Stimulated activated CD4-positive, alpha-beta T cell treated with anti-CD3 and anti-CD28 coated beads, Interleukin-15, amount 100 ng/mL, for 1 hour (primary cell): ENCODE measurements at regions not wholly inside any gene's neighbourhood (a gene's known extent, or its start where the extent isn't known, plus 50 kb on each side); places are given as distances from the start of the nearest gene placed in this dataset.

Source experiments
- DNase-seq, 2 donors: peaks; one replicate each; pipeline ENCODE4 v3.0.0-alpha.2; 2020; ENCODE audit warnings: low read depth in 1 of 2, low spot score in 1 of 2

DNA sequence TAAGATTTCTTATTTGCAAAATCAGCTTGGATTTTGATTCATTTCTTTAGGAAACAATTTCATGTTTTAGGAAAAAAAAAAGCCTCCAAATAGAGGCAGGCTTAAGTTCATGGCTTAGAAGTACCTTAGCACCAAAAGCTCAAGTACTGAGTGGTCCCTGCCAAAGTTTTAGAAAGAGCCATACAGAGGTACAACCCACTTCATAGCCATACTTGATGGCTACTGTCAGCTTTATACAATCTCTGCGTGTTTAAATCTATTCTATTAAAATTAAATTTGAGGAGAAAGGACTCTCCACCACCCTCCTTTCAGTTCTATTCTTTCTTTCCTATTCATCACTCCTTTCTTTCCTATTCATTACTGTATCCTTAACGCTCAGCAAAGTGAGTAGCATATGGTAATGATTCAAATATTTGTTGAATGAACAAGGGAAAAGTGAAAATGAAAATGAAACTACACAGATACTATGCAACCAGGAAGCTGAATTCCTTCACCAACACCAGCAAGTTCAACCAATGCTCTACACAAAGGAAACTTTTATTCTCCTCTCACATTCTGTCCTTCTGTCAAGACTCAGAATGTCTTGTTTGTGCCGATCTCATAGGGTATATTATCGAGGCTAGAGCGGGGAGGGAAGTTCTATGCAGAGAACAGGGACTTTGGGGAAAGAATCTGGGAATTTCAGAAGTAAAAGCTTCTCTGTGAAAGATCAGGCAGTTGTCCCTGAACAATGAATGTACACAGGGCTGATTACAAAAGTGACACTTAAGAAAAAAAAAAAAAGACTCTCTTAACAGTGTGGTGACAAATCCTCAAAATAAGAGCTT, 138.6 kb upstream of the SPEF2 start:
- no peak for DNase-seq

DNA sequence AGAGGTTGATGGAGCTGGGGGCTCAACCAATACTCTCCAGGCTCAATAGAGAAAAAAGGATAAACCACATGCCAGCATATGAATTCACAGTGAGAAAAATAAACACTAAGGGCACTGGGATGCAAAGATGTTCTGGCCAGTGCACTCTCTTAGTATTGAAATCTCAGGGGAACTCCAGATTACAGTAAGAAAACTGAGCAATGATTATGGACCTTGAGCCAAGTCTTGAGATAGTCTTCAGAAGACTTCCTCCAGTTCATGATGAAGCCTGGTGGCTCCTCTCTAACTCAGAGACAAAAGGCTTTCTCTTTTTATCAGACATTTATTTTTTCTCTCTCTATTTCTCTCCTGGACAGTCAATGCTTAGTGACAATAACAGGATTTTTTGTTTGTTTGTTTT, 139.8 kb upstream of the SPEF2 start:
- DNase-seq: no peak

DNA sequence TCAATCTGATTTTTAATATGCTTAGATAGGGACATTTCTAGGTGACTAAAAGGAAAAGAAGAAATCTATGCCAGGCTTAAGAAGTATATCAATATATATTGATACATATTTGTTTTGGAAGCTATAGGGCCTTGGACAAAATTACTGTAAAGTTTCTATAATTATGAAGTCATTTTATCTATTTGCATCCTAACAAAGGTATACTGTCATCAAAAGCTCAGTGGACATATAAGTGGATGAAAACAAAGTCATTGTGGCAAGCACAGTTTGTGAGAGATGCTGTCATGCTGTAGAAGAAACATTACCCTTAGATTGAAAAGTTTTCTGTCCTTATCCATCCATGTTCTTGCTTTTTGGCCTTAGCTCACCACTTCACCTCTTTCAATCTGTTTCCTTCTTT, 140.3 kb upstream of the SPEF2 start:
- DNase-seq: no peak

DNA sequence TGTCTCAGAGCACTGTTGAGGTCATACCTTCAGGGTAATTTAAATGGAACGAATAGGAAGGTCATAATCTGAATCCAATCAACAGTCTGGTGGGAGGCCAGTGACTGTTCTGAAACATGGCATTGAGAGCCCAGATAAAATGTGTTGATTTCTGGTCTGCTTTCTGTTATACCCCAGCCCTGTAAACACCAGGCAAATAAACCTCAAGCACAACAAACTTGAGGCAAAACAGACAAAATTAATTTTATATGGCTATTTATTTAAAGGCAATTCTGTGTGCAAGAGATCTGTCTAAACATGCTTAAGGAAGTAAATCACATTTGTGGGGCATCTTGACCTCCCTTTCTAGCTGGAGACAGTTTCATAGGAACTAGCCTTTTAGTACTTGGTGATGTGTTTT, 140.9 kb upstream of the SPEF2 start:
- no peak for DNase-seq

DNA sequence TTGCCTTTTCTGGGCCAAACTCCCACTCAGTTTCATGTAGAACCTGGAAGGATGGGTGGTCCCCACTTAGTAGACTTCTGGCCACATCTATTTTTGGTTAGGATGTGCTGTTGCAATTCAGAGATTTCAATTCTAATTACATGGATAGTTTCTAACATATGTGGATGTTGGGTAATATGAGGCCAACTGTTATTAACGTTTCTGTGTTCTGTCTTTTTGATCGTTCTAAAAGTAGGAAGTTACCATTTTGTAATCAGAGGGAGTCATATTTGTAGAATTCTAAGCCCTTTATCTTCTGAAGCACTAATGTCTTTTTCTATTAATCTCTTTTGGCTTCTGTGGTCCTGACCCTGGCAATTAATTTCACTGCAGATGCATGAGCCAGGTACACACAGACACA, 141.6 kb upstream of the SPEF2 start:
- no peak for DNase-seq

DNA sequence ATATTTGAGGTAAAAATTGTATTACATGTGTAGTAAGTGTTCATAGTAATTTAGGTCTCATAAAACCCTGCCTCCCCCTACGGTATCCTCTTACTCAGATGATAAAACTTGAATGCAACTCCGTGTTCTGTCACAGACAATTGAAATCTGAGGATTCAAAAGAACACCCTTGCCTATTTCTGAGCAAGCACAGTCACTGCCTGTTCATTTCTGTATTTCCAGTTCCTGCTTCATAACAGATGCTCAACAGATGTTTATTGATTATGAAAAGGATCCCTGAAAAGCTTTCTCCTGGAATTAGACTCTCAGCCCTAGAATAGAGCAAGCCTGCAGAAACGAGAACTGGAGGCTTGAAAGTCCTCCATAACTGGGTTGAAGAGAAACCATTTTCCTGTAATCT, 144.1 kb upstream of the SPEF2 start:
- no peak for DNase-seq

DNA sequence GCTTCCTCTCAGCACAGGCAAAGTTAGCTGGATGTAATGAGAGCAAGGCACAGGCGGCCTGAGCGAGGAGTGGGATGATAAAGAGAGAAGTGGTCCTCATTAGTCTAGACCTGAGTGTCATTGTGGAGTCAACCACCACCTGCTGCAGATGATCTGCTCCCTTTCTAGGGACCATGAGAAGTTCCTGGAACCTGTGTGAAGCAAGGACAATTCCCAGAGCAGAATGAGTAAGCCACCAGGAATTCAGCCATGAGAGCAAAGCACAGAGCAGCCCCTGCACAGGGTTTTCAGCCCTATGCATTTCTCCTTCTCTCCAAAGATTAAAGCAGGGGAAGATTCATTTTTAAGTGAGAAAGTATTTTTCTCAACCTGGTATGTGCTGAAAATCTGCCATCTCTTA, 146.8 kb upstream of the SPEF2 start:
- no peak for DNase-seq

DNA sequence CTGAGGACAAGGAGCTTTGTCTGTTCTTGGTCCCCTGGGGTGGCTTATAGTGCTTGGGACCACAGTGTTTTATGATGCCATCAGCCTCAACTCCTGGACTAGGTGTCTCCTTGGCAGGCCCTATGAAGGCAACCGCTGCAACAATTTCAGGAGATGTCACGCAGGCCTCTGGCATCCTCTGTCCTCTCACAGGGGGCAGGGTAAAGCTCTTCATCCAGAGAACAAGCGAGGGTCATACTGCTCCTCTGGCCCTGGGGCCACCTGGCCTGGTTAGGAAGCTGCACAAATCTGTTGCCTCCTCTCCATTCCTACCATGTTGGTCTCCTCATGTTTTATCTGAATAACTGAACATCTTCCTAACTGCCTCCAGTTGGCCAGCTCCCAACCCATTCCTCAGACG, 148.9 kb upstream of the SPEF2 start:
- DNase-seq: no peak

DNA sequence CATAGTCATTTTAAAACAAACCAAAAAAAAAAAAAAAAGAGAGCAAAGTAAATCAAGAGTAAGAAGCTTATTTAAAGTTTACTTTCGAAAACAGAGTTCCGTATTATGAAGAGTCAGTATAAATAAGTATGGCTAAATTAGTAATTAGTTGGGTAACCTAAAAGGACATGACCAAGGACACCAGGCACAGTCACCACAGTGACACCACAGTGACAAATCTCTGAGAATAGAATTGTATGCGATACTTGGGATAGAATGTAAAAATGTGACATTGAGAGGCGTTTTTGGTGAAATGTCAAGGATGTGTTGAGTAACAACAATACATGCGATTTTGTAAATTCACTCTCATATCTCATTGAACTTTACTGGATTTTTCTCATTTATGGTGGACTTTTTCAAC, 150.9 kb upstream of the SPEF2 start:
- no peak for DNase-seq

DNA sequence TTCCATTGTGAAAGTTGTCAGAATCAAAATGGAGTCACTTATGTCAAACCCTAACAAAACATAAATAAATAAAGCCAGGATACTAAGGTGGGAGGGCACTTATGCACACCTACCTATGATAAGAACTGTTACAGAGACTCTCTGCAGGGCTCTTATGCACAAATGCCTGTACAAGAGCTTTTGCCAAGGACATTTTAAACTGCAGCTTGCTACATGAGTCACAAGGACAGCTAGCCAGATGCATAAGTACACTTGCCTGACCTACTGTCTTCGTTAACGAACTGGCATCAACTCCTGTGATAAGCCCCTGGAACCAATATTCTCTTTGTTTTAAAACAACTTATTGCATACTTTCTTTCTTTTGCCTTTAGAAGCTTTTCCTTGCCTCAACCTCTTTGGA, 152.9 kb upstream of the SPEF2 start:
- DNase-seq: no peak

DNA sequence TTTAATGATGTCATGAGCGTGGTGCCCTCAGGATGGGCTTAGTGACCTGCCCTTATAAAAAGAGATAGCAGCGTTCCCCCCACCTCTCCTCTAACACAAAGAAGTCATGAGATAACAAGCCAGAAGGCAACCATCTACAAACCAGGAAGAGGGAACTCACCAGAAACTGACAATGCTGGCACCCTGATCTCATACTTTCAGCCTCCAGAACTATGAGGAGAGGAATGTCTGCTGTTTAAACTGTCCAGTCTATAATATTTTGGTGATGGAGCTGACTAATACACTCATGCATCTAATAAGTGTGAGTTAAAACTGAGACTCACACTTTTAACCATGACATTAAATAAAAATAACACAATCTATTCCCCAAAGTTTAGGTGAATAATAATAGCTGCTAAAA, 156.1 kb upstream of the SPEF2 start:
- DNase-seq: no peak

DNA sequence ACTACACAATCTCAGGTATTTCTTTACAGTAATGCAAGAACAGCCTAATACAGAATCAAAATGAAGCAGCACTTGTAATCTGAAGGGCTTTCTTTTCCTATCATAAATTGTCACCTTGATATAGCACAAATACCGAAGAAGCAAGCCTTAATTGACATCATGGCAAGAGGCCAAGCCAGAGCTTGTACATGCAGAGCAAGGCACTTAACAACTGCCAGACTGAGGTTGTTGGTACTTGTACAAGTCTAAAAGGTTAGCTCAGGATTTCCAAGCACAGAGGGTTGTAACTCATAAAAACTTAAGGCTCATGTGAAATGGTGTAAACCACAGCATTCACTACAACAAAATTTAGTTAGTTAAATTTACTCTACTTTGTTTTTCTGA, 158.8 kb upstream of the SPEF2 start:
- no peak for DNase-seq

DNA sequence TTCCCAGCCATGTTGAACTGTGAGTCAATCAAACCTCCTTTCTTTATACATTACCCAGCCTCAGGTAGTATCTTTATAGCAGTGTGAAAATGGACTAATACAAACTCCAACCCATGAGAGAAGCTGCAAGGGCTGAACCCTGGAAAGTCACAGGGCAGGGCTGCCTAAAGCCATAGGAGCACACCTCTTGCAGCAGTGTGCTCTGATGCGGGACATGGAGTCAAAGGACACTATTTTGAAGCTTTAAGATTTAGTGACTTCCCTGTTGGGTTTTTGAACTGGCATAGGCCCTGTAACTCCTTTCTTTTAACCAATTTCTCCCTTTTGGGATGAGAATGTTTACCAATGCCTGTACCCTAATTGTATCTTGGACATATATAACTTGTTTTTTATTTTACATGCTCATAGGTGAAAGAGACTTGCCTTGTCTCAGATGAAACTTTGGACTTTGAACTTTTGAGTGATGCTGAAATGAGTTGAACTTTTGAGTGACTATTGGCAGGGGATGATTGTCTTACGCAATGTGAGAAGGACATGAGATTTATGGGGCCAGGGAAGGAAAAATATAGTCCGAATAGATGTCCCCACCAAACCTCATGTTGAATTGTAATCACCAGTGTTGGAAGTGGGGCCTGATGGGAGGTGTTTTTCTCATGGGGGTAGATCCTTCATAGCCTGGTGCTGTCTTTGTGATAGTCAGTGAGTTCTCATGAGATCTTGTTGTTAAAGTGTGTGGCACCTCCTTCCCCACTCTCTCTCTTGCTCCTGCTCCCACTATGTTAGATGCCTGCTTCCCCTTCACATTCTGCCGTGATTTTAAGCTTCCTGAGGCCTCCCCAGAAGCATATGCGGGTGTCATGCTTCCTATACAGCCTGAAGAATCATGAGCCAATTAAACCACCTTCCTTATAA, 159.5 kb upstream of the SPEF2 start:
- DNase-seq: no peak

DNA sequence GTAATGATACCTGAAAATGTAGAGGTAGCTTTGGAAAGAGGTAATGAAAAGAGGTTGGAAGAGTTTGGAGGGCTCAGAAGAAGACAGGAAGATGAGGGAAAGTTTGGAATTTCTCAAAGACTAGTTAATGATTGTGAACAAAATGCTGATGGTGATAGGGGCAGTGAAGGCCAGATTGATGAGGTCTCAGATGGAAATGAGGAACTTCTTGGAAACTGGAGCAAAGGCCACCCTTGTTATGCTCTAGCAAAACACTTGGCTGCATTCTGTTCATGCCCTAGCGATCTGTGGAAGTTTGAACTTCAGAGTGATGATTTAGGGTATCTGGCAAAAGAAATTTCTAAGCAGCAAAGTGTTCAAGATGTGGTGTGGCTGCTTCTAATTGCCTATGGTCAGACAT, 161.2 kb upstream of the SPEF2 start:
- no peak for DNase-seq

DNA sequence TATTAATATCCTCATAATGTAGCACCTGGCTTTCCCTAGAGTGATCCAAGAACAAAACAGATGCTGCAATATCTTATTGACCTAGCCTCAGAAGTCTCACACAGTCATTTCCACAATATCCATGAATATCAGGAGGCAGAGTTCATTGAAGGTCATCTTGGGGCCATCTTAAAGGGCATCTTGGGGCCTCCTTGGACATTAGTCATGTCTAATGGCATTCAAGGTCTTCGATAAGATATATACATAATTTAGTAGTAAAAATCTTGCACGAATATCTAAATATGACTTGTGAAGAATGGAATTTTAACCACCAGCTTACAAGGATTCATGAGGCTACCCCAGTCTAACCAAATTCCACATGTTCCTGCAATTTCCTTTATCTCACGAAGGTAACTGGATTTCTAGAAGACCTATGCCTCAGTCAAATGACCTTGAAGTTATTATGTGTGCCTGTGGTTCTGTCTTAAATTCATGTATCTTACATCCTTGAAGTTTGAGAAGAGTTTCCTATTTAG, 163.6 kb upstream of the SPEF2 start:
- no peak for DNase-seq

DNA sequence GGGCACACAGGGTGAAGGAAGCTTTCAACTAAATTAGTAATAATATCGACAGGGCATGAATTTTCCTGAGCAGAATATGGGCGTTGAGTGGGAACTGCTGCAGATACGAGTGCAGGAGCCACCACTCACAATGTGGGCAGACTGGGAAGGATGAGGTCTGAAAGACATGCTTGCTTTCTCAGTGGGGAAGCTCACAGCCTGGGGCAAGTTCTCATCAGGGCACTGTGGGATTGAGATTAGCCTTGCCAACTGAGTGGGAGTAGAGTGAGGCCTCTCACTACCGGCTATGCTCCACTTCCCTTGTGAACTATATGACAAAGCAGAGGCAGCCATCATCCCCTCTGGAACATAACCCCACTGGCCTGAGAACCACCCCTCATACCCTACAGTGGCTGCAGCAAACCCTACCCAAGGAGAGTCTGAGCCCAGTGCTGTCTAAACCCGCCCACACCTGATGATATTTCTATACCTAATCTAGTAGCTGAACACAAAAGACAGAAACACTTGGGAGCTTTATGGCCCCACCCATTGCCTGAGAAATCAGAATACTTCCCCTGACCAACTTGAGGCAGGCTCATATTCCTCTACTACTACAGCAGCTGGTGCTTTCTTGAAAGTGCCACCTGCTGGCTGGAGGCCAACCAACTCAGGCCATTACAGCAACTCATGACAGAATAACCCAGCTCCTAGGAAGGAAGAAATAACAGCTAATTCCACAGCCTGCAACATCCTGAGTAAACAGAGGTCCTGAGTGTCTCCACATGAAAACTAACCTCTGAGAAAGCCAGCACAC, 173.7 kb upstream of the SPEF2 start:
- DNase-seq: no peak

DNA sequence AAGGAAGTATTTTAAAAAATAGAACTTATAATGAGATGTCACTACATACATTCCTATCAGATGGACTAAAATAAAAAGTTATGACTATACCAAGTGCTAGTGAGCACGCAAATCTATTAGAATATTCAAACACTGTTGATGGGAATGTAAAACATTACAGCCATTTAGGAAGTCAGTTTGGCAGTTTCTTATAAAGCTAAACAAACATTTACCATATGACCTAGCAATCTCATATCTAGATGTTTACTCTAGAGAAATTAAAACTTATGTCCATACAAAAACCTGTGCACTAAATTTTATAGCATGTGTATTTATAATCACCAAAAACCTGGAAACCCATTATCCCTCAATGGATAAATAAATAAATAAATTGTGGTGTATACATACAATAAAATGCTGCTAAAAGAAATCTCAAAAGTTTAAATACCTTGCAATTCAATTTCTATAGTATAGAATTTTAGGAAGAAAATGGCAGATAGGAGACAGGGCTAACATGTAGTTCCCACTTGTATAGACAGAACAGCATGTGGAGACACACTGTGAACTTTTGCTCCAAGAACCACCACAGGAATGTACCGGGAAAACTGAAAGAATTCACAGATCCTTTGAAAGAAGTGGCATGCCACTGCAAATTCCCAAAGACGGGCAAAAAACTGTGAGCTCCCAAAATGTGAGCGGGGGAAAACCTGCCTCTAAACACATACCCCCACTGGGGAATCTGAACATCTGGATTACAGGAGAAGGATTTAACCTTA, 174.6 kb upstream of the SPEF2 start:
- no peak for DNase-seq

DNA sequence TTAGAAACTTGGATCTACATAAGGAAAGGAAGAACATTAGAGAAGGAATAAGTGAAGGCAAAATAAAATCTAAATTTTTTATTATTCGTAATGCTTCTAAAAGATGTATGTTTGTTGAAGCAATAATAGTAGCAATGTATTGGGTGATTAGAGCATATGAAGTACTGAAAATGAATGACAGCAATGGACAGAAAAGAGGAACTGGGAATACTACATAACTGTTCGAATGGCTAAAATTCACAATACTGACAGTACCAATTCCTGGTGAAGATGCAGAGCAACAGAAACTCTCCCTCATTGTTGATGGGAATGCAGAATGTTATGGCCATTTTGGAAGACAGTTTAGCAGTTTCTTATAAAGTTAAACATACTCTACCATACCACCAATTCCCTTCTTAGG, 177.3 kb upstream of the SPEF2 start:
- DNase-seq: no peak

DNA sequence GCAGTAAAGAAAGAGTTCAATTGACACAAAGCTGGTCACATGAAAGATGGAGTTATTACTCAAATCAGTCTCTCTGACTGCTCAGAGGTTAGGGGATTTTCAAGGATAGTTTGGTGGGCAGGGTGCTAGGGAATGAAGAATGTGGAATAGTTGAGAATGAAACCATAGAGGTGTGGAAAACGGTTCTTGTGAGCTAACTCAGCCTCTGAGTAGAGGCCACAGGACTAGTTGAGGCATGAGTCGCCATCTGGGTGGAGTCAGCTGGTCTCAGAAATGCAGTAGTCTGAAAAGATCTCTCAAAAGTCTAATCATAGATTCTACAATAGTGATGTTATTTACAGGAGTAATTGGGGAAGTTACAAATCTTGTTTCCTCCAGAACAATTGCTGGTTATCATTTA, 178.9 kb upstream of the SPEF2 start:
- no peak for DNase-seq

DNA sequence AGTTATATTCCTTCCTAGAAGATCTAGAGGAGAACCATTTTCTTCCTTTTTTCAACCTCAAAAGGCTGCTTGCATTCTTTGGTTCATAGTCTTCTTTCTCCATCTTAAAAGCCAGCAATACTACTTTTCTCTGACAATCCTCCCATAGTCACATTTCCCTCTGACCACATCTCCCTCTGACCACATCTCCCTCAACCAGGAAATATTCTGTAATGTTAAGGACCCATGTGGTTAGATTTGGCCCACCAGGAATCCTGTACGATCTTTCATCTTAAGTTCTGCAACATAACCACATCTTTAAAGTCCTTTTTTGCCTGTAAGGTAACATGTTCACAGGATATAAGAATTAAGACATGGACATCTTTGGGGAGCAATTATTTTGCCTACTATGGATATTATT, 179.4 kb upstream of the SPEF2 start:
- no peak for DNase-seq
